LoVo (cell line): ENCODE measurements at regions not wholly inside any gene's neighbourhood (a gene's known extent, or its start where the extent isn't known, plus 50 kb on each side); places are given as distances from the start of the nearest gene placed in this dataset.

Experiments used
- DNase-seq: peaks from one replicate; pipeline ENCODE4 v3.0.0-alpha.2; 2016; ENCODE audit warnings: low spot score

DNA sequence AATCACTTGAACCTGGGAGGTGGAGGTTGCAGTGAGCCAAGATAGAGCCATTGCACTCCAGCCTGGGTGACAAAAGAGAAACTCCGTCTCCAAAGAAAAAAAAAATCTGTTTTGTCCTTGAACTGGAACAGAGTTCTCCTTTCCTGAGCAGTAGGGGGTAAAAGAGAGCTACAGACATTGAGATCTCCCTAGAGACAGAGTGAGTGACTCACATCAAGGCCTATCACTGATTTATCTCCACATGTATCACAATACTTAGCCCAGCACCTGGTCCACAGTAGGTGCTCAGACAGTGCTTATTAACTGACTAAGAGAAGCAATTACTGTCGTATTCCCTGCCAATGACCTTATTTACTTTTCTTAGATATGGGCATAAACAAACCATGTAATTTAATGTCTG is 354.1 kb upstream of the C1orf87 start:
- no peak for DNase-seq

DNA sequence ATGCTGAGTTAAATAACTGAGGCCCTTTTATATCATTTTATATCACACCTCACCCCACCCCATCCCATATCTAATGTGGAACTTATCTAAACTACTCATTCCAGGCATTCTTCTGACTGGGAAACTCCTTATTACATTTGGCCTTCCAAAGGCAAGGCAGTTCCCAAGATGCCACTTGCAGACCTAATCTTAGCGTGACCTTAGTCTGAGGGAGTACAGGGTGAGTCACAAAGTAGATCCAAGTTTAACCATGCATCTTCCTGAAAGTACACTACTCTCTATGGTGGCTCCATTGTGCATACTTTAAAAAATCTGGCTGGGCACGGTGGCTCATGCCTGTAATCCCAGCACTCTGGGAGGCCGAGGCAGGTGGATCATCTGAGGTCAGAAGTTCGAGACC is 353.6 kb upstream of the C1orf87 start:
- DNase-seq = peak; percentile 41

DNA sequence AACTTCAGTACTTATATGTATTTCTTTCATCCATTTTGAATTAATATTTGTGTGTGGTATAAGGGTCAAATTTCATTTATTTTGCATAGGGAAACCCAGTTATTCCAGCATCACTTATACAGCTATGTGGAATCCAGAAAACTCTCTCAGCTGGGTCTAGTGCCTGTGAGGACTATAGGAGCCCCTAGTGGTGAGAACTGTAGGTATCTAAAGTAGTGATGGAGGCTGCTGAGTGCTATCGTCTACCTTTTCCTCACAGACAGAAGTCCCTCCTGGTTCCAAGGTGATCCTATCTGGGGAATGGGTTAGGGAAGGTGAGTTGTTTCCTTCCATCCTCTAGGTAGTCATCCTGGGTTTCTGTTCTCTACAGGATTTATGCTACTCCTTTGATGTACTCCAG is 352.0 kb upstream of the C1orf87 start:
- DNase-seq = peak; percentile 31

DNA sequence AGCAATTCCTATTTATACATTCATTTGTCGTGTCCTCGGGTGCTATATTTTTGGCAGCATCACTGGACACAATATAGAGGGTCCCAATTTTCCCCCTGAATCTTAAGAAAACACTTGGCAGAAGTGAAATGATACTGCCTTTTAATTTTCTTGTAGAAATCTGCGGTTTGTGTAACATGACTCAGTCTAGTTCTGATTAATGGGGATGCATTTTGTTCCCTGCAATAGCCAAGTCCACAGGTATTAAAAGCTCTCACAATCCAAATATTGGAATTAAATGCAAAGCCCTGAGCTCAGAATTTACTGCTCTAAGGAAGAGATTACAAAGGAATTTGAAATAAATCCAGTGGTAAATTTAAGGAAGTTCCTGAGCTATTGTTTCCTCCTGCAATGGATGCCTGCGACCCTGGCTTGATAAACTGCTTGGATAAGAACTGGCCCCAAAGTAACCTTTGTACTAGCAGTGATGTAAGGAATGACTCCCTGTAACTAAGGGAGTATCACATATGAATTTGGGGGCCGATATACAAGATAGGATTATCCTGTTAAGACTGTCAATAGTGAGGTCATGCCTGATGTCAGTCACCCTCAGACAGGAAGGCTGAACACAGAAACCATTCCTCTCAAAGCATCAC is 349.7 kb upstream of the C1orf87 start:
- DNase-seq = peak; percentile 32

DNA sequence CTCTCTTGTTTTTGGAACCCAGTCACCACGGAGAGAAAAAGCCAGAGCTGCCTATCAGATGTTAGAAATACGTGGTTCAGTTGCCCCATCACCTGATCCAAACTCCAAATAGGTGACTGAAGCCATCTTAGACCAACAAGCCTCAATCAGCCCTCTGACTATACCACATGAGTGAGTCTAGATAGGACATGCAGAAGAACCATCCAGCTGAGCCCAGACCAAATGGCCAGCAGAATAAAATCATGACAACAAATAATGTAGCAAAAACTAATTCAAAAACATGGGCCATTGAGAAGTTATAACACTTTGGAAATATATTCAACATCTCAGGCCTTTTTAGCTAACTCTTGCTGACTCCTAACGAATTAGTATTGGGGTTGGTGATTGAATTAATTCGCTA is 348.4 kb upstream of the C1orf87 start:
- no peak for DNase-seq

DNA sequence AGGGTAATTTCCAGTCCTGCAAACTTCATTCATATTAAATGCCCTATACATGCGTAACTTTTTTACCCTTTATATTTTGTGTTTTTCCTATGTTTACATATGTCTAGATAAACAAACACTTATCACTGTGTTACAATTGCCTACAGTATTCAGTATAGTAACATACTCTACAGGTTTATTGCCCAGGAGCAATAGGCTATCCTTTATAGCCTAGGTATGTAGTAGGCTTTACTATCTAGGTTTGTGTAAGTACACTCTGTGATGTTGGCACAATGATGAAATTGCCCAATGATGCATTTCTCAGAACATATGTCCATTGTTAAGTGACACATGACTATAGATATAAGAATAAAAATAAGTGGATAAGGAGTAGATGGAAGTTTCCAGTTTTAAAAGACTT is 345.5 kb upstream of the C1orf87 start:
- no peak for DNase-seq

DNA sequence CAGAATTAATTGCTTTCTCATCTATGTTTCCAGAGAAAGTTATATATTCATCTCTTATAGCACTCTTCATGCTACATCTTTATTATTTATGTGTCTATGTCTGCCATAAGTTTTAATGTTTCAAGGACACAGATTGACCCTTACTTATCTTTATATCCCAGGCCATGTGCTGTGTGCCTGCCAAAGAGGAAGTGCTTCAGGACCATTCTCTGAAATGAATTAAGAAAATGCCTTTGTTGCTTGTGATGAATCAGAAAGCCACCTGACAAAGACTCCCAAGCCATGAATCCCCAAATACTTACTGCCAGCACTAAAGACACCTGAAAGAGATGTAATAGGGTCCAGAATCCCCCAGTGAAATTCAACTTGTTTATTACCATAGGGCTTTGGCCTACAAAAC is 342.1 kb upstream of the C1orf87 start:
- DNase-seq = peak; percentile 19

DNA sequence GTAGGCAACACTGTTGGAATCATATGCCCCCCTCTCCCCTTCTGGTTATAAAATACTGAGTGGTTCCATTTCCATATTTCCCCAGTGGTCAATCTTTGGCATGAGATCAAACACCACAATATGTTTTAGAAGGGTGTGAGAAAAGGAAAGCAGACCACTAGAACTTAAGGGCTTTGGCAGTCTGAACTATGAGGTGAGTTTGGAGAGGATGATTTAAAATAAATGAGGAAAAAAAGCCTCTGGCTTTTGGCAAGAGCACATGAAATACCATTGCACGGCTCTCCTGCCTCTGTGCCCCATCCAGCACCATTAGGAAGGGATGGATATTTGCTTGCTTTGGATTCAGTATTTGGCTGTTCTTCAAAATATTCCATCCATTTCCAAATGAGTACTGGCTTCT is 339.5 kb upstream of the C1orf87 start:
- DNase-seq = no peak

DNA sequence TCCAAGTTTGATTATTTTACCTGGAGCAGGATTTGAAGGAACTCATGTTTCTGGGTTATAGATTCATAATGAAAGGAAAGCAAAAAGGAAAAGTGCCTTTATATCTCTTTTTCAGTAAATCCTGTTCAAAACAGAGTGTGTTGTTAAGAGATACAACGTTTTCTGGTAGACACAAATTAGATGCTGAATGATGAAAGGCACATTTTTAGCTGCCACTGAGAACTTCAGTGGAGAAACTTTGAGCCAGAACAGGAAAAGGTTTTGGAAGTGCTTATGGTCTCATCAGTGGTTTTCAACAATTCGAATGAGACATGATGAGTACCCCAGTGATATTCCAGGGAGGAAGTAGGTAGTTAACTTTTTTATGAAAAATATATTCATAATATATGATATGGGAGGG is 338.0 kb upstream of the C1orf87 start:
- DNase-seq = no peak

DNA sequence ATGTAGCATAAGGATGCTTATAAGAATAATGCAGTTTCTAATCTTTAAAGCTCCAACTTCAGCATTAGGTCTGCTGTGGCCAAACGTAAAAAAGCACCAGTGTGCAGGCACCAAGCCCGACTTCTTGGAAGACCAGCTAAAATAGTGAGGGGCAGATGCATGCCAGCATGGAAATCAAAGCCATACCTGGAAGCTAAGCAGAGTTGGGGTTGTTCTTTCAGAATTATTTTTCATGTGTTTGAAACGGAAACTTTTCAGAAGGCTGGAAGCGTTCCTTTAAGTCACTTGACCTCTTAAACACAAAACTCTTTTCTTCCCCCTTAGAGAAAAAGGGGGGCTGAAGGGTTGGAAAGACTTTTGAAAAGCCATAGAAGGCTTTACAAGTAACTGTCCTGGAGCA is 329.2 kb upstream of the C1orf87 start:
- no peak for DNase-seq

DNA sequence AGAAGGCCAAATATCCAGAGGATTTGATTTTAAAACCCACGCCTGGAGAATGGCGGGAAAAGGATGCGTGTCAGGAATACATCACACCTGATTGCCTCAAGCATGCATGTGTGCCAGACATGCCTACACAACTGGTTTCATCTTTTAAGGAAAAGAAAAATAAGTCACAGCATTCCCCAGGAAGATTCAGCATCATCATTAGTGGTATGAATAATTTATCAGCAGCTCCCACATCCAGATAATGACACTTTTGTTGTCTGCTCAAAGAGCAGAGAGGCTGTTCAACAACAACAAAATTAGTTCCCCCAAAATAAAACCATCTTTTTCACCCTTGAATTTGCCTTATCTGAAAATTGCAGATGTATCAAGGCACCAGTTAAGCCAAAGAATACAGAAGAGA is 328.6 kb upstream of the C1orf87 start:
- DNase-seq = no peak

DNA sequence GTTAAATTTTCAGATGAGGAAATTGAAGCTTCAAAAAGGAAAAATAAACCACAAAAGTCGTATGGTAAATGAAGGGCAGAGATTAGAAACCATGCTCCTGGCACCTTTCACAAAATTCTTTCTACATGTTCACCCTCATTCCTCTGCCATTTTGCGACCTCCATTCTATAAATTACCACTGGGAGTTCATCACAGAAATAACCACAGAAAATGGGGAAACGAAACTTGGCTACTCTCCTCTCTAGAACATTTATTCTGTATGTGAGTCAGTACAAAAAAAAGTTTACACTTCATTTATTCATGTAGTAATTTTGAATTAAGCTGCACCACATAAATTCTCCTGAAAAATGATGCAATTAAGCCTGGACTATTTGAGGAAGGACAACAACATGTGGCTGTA is 320.9 kb upstream of the C1orf87 start:
- peak; percentile 35 for DNase-seq

DNA sequence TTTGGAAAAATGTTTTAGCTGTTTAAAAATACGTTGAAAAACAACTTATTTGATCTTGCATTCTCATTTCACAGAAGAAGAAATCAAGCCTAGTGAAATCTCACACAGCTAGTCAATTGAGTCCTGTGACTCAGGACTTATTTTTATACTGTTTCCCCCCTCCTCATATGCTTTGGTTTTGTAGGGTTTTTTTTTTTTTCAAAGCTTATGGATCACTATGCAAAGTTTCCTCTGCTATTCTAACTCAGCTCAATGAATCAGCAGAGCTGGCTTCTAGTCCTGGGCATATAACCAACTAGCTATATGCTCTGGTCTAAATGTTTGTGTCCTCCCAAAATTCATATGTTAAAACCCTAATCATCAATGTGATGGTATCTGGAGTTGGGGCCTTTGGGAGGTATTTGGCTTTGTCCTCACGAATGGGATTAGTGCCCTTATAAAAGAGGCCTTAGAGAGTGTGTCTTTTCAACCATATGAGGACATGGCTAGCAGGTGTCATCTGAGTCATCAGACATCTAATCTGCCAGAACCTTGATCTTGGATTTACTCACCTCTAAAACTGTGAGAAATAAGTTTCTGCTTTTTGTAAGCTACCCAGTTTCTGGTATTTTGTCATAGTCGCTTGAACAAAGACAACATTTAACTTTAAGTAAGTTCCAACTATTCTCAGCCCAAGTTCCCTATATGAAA is 317.2 kb upstream of the C1orf87 start:
- DNase-seq = peak; percentile 37

DNA sequence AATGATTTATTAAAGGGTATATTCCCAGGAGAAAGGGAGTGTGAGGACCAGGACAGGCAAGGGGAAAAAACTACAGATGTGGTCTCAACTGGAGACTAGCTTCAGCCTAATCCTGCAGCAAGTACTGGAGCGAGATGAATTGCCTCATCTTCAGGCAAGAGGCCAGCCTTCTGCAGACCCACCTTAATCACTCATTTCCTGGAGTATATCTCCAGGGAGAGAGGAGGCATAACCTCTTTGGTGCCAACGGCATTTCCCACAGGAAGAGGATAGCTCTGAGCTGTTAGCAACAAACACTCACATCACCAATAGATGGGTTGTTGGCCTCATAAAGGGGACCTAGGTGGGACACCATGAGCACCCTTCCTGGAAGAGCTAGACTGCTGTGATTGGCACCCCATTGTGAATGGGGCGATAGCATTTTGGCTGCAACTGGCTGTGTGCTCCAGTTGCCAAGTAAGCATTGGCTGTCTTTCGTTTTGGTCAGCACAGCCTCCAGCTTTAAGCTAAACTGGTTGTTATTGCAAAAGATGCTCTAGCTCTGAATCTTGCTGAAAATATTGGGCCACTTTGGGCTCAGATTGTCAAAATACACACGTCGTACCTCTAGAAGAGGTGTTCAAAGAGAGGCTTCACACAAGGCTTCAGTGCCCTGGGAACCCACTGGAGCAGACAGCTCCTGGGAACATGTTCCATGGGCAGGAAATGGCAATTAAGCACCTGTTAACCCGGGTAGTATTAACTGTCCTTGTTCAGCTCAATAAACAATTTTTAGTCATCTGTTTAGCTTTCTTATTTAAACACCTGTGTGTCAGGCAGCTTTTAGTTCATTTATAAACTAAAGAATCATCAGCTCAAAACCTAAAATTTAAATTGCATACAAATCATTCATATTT is 314.8 kb upstream of the C1orf87 start:
- DNase-seq = peak; percentile 45

DNA sequence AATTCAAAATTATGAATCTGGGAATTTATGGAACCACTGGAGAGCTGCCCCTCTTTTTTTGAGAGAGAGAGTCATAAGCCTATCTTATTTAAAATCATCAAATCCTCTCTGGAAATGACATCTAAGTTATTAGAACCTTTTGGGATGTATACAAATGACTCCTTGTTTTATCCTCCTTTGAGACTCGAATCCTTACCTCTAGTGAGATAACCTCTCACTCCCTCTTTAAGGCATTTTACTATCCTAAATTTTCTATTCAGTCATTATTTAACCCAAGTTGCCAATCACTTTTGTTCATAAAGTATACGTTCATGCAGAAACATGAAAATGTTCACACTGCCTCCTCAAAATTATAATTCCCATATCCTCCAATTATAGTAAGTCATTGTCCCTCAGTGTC is 313.6 kb upstream of the C1orf87 start:
- no peak for DNase-seq

DNA sequence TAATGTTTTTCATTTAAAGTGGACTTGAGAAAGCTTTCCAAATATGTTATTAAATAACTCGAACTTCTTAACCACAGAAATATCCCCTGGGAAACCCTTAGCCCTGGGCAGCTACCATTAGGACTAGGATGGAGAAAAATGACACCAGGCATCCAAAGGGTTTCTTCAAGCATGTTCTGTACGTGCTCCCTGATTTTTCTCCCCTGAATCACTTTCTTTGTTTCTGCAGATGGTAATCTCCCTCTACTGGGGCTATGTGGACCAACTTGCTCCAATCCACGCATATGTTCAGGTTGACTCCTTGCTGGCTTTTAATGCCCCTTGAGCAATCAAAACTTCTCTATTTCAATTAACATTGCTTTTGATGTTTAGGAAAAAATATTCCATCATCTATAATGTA is 312.7 kb upstream of the C1orf87 start:
- DNase-seq = no peak

DNA sequence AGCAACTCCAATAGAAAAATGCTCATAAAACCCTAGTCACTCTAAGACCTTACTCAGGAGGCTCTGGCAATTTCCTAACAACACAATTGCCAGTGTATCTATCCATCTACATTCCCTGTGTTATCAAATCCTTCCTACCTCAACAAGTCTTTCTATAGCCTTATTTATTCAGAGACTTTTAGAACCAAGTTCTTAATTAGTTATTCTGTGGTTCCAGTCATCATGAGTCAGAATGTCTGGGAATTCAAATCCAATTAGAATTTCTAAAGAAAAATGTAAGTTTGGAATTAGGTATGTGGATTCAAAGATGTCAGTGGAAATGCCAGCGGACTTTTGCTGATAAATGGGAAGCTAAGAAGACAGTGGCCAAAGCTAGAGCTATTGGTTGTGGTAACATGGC is 302.6 kb upstream of the C1orf87 start:
- DNase-seq = no peak

DNA sequence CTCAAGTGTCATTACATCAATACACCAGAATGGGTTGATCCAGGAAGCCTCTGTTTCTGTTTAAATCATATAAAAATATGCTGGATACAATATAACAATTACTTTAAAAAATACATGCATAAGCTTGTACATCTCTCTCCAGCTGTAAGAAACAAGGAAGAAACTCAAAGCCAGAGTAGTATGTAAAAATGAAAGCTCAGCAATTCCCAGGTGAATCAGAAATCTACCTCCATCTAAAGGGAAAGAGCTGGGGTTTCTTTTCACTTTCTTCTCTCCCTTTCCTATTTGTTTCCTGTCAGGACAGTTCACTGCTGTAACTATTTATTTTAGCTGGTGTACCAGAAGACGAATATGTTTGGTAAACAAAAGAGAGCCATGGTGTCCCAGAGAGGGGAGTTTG is 301.0 kb upstream of the C1orf87 start:
- DNase-seq = no peak

DNA sequence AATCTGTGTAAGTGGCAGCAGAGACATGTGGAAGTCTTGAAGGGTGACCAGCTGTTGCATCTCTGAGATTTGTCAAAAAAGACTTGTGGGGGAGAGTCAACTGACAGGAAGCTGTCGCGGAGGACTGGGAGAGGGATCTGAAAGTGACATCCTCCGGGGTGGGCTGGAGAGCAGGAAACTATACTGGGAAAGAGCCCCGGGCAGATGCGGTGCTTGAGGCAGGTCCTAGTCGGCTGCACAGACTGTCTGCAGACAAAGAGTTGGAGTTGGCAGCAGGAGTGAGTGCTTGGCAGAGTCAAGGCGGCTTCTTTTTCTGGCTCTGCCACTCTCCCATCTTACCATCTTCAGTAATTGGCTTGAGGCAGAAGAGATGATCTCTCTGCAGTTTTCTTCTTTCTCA is 294.0 kb upstream of the C1orf87 start:
- no peak for DNase-seq

DNA sequence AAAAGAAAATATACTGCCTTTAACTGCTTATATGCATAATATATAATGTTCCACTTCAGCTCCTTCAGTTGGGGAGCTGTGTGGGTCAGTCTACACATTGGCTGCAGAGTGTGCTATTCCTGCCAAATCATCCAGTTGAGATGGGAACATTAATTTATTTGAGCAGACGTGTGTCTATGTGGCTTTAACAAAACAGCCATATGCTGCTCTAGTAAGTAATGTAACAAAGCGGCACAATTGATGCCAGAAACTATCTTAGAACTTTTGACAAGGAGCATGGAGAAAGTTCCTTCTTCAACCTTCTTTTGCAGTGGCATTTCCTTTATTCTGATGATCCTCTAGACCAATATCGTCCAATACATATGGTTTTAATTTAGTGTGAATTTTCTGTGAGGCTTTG is 285.9 kb upstream of the C1orf87 start:
- no peak for DNase-seq

DNA sequence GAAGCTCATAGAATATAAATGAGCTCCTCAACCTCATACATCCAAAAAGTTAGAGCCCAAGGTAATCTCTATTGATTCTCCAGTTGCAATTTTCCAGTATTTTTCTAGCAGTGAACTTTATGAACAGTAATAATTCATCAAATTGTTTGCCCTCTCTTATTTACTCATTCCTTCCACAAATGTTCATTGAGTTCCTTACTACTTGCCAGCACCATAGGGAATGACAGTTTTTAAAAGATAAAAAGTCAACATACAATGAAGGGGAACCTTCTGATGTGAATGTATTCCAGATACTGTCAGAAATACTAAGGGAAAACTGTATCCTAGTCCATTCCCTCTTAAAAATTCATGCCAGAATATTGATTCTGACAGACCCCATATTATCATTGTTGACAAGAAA is 277.0 kb upstream of the C1orf87 start:
- no peak for DNase-seq

DNA sequence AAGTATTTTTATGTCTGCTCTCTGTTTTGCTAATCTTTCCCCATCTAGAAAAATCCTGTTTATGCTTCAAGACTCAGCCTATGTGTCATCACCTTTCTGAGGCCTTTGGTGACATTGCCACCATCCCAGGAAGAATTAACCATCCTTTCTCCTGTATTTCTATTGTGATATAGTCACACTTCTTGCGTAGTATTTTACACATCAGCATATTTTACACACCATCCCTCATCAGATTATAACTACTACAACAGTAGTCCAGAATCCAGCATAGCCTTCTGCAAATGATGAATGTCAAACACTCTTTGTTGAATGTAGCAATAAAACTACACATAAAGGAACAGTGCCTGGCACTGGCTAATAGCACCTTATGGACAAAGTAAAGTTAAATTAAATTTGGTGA is 275.3 kb upstream of the C1orf87 start:
- DNase-seq = no peak

DNA sequence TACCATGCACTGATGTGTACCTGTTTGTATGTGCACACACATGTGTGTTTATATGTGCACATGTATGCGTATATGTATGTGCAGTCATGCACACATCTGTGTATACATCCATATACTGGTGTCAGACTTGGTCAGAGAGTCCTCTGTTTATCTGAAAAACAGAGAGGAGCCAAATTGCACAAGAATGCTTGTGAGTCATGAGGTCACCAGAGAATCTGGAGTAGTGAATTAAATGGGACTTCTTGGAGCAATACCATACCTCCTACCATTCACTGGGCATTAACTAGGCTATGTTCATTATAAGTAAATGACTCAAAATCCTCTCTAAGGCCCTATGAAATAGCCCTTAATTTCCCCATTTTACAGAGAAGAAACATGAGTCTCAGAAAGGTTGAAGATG is 272.1 kb upstream of the C1orf87 start:
- no peak for DNase-seq
